ENCODE measurements at regions not wholly inside any gene's neighbourhood (a gene's known extent, or its start where the extent isn't known, plus 50 kb on each side); places are given as distances from the start of the nearest gene placed in this dataset.

- H3K27me3 ChIP-seq, result no peaks in the 10 kb centered on the region
- no peak for DNase-seq
- H3K27ac ChIP-seq, result no peak overlapping the region
- 44 to 75% methylated on average over 4 of the region's 4 CpGs for WGBS, 2 donors
- intact Hi-C loops (cut with DNase I), result no loop called here
- no peak overlapping the region for H3K4me3 ChIP-seq
- H3K9me3 ChIP-seq, result no peaks in the 10 kb centered on the region
- H3K36me3 ChIP-seq, result no peaks in the 10 kb centered on the region
- TF ChIP-seq POLR2A (IDR thresholded peaks at IDR 0.05), result no peak
- no peak for TF ChIP-seq CTCF (IDR thresholded peaks at IDR 0.05)
- no peak for TF ChIP-seq EP300 (IDR thresholded peaks at IDR 0.05)
- no peak for TF ChIP-seq POLR2AphosphoS5 (IDR thresholded peaks at IDR 0.05)
- peaks cover 0 to 4% (median 0%) of the 10 kb centered on the region in 4 donors for H3K4me1 ChIP-seq
These were observed 412.8 kb downstream of the TLE4 start for GRCh38 chr9:79984429-79985067.

GRCh38 chr9:79980432-79980831, 408.7 kb downstream of the TLE4 start:
- H3K4me1 ChIP-seq, result peaks cover 0 to 4% (median 0%) of the 10 kb centered on the region in 4 donors
- DNase-seq, result no peak
- H3K27me3 ChIP-seq, result no peaks in the 10 kb centered on the region
- TF ChIP-seq CTCF (IDR thresholded peaks at IDR 0.05), result no peak
- TF ChIP-seq POLR2A (IDR thresholded peaks at IDR 0.05), result no peak
- no peak for TF ChIP-seq EP300 (IDR thresholded peaks at IDR 0.05)
- no peak for TF ChIP-seq POLR2AphosphoS5 (IDR thresholded peaks at IDR 0.05)
- WGBS, 2 donors, result 57 to 69% methylated on average over 3 of the region's 3 CpGs
- no peaks in the 10 kb centered on the region for H3K9me3 ChIP-seq
- intact Hi-C loops (cut with DNase I), result no loop called here
- no peak overlapping the region for H3K27ac ChIP-seq
- H3K36me3 ChIP-seq, result no peaks in the 10 kb centered on the region
- H3K4me3 ChIP-seq, result no peak overlapping the region

- no peaks in the 10 kb centered on the region for H3K4me1 ChIP-seq
- no peak overlapping the region for H3K4me3 ChIP-seq
- WGBS, 2 donors, result 91 to 96% methylated on average over 1 of the region's 1 CpG
- intact Hi-C loops (cut with DNase I), result no loop called here
- no peaks in the 10 kb centered on the region for H3K36me3 ChIP-seq
- no peak for DNase-seq
- TF ChIP-seq POLR2A (IDR thresholded peaks at IDR 0.05) (no peak), POLR2AphosphoS5 (IDR thresholded peaks at IDR 0.05) (no peak), CTCF (IDR thresholded peaks at IDR 0.05) (no peak), EP300 (IDR thresholded peaks at IDR 0.05) (no peak)
- no peaks in the 10 kb centered on the region for H3K9me3 ChIP-seq
- no peaks in the 10 kb centered on the region for H3K27me3 ChIP-seq
- no peak overlapping the region for H3K27ac ChIP-seq
These were observed 405.9 kb downstream of the TLE4 start for GRCh38 chr9:79977510-79978197.

- TF ChIP-seq EP300 (IDR thresholded peaks at IDR 0.05) (no peak), POLR2A (IDR thresholded peaks at IDR 0.05) (no peak), CTCF (IDR thresholded peaks at IDR 0.05) (no peak), POLR2AphosphoS5 (IDR thresholded peaks at IDR 0.05) (no peak)
- intact Hi-C loops (cut with DNase I), result no loop called here
- Histone ChIP-seq H3K36me3 (no peaks in the 10 kb centered on the region), H3K27me3 (no peaks in the 10 kb centered on the region), H3K4me3 (no peak overlapping the region), H3K4me1 (no peaks in the 10 kb centered on the region), H3K27ac (no peak overlapping the region), H3K9me3 (no peaks in the 10 kb centered on the region)
- WGBS, 2 donors, result 85 to 89% methylated on average over 10 of the region's 10 CpGs
- DNase-seq, result no peak
These were observed 405.3 kb downstream of the TLE4 start for GRCh38 chr9:79977074-79977435.

Measured in sigmoid colon (tissue), 6 donors.